Hepatocyte (in vitro differentiated cells): ENCODE measurements at regions not wholly inside any gene's neighbourhood (a gene's known extent, or its start where the extent isn't known, plus 50 kb on each side); places are given as distances from the start of the nearest gene placed in this dataset.

Experiments used
- DNase-seq: peaks from one replicate; pipeline ENCODE4 v3.0.0-alpha.2; 2016; ENCODE audit warnings: low spot score
- H2AFZ ChIP-seq: fragments of 200-600 bp; sonication (generic); 2 replicates; pipeline ENCODE4 v1.6.0; 2016; ENCODE audit warnings: antibody characterized with exemption, mild to moderate bottlenecking
- H3K27ac ChIP-seq: fragments of 200-600 bp; sonication (generic); 2 replicates; pipeline ENCODE4 v1.5.1; 2016; ENCODE audit warnings: mild to moderate bottlenecking
- H3K27me3 ChIP-seq: fragments of 200-600 bp; sonication (generic); 2 replicates; pipeline ENCODE4 v1.6.1; 2016
- H3K36me3 ChIP-seq: fragments of 200-600 bp; sonication (generic); replicated peaks from 2 replicates; pipeline ENCODE4 v1.5.1; 2016; ENCODE audit warnings: low read depth; ENCODE audit not compliant: insufficient read depth
- H3K4me1 ChIP-seq: fragments of 200-600 bp; sonication (generic); 2 replicates; pipeline ENCODE4 v1.5.1; 2016; ENCODE audit warnings: mild to moderate bottlenecking, moderate library complexity; ENCODE audit not compliant: insufficient read depth
- H3K4me2 ChIP-seq: fragments of 200-600 bp; sonication (generic); 2 replicates; pipeline ENCODE4 v1.6.0; 2016
- H3K4me3 ChIP-seq: fragments of 200-600 bp; sonication (generic); 2 replicates; pipeline ENCODE4 v1.5.1; 2016; ENCODE audit warnings: mild to moderate bottlenecking
- H3K79me2 ChIP-seq: fragments of 200-600 bp; sonication (generic); 2 replicates; pipeline ENCODE4 v1.6.0; 2017; ENCODE audit warnings: mild to moderate bottlenecking
- H3K9me2 ChIP-seq: fragments of 200-600 bp; sonication (generic); replicated peaks from 2 replicates; pipeline ENCODE4 v1.6.0; 2017; ENCODE audit warnings: mild to moderate bottlenecking; ENCODE audit not compliant: insufficient read depth
- H3K9me3 ChIP-seq: fragments of 200-600 bp; sonication (generic); 2 replicates; pipeline ENCODE4 v1.5.1; 2016; ENCODE audit warnings: low read depth, mild to moderate bottlenecking
- H4K20me1 ChIP-seq: fragments of 200-600 bp; sonication (generic); 2 replicates; pipeline ENCODE4 v1.6.0; 2016; ENCODE audit warnings: mild to moderate bottlenecking; ENCODE audit not compliant: insufficient read depth, poor library complexity, severe bottlenecking
- EZH2 ChIP-seq: fragments of 200-600 bp; sonication (generic); IDR thresholded peaks from 2 replicates; pipeline ENCODE4 v1.6.1; 2016; ENCODE audit warnings: antibody characterized with exemption, mild to moderate bottlenecking, borderline replicate concordance
- EZH2phosphoT487 ChIP-seq: fragments of 200-600 bp; sonication (generic); IDR thresholded peaks from one replicate; pipeline ENCODE4 v1.6.1; 2018; ENCODE audit warnings: antibody characterized with exemption, mild to moderate bottlenecking, low read depth, moderate library complexity; ENCODE audit not compliant: unreplicated experiment, severe bottlenecking
- WGBS: methylation state at CpG from one replicate; pipeline ENCODE4 v1.1.6; 2016; ENCODE audit warnings: low lambda C conversion rate; ENCODE audit errors: missing lambda C conversion rate; 5-methylcytosine and 5-hydroxymethylcytosine counted together
- TF ChIP-seq, protein P1 (sequence below): fragments of 200-600 bp; sonication (generic); IDR thresholded peaks from 2 replicates; pipeline ENCODE4 v1.5.1; 2016; ENCODE audit warnings: antibody characterized with exemption, mild to moderate bottlenecking; ENCODE audit not compliant: poor library complexity

DNA sequence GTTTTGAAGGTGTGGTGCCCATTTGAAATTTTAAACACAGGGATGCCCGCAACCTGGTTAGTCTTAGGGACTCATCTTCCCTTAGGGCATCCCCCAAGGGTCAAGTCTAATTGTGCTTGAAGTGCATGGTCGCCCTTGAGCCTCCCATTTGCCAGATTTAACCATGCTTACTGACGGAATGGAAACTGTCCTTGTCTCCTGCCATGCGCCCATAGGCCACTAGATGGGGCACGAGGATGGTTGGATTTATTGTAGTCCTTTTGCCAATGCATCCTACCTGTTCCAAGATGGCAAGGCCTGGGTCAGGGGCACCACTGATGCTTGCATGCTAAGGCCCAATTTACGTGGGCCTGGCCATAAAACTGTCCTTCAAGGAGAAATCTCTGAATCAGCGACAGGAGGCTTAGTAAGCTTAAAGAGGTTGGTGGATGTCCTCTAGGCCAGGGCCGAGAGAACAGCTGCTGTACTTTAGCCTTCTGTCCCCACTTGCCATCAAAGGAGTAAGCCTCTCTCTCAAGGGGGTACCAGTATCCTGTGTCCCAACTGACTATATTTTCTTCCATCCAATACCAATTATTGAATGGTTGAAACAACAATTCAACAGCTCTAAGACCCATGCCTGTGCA, 355.4 kb downstream of the OTOL1 start:
- no peaks in the 10 kb centered on the region for H3K36me3 ChIP-seq
- peak; percentile 49 for DNase-seq
- TF ChIP-seq EZH2 (no peak), EZH2phosphoT487 (no peak)
- TF ChIP-seq, protein P1, sequence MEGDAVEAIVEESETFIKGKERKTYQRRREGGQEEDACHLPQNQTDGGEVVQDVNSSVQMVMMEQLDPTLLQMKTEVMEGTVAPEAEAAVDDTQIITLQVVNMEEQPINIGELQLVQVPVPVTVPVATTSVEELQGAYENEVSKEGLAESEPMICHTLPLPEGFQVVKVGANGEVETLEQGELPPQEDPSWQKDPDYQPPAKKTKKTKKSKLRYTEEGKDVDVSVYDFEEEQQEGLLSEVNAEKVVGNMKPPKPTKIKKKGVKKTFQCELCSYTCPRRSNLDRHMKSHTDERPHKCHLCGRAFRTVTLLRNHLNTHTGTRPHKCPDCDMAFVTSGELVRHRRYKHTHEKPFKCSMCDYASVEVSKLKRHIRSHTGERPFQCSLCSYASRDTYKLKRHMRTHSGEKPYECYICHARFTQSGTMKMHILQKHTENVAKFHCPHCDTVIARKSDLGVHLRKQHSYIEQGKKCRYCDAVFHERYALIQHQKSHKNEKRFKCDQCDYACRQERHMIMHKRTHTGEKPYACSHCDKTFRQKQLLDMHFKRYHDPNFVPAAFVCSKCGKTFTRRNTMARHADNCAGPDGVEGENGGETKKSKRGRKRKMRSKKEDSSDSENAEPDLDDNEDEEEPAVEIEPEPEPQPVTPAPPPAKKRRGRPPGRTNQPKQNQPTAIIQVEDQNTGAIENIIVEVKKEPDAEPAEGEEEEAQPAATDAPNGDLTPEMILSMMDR = peak; percentile 71
- peak overlapping the region; percentile 94 for H3K27ac ChIP-seq
- no peak overlapping the region for H3K4me2 ChIP-seq
- H3K27me3 ChIP-seq = no peaks in the 10 kb centered on the region
- WGBS = 43% methylated on average over 8 of the region's 8 CpGs
- peaks cover 14% of the 10 kb centered on the region for H3K4me1 ChIP-seq
- no peaks in the 10 kb centered on the region for H3K9me3 ChIP-seq
- H2AFZ ChIP-seq = no peak overlapping the region
- no peaks in the 10 kb centered on the region for H4K20me1 ChIP-seq
- H3K4me3 ChIP-seq = no peak overlapping the region
- H3K9me2 ChIP-seq = no peaks in the 10 kb centered on the region
- no peaks in the 10 kb centered on the region for H3K79me2 ChIP-seq

DNA sequence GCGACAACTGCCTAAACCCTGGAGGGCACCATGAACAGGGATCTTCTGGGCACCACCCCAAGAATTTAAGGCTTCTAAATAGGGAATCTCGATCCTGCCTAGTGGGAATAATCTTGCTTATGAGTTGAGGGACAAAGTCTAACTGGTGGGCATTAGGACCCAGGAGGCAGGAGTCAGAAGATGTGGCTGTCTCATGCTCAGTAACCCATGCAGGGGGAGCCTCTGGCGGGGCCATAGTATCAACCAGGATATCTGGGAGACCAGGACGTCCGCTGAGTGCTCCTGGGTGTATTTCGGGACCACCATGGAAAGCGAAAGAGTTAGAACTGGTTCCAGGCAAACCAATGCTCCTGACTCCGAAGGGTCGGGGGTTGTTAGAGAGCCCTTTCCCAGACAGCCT, 356.1 kb downstream of the OTOL1 start:
- Histone ChIP-seq H2AFZ (no peak overlapping the region), H3K27me3 (no peaks in the 10 kb centered on the region), H4K20me1 (no peaks in the 10 kb centered on the region), H3K4me3 (no peak overlapping the region), H3K9me3 (no peaks in the 10 kb centered on the region), H3K36me3 (no peaks in the 10 kb centered on the region), H3K79me2 (no peaks in the 10 kb centered on the region), H3K9me2 (no peaks in the 10 kb centered on the region), H3K4me2 (no peak overlapping the region), H3K27ac (peak overlapping the region; percentile 94), H3K4me1 (peaks cover 14% of the 10 kb centered on the region)
- TF ChIP-seq EZH2 = no peak
- TF ChIP-seq, protein P1 = no peak
- no peak for TF ChIP-seq EZH2phosphoT487
- peak; percentile 7 for DNase-seq
- WGBS = 79% methylated on average over 9 of the region's 9 CpGs

DNA sequence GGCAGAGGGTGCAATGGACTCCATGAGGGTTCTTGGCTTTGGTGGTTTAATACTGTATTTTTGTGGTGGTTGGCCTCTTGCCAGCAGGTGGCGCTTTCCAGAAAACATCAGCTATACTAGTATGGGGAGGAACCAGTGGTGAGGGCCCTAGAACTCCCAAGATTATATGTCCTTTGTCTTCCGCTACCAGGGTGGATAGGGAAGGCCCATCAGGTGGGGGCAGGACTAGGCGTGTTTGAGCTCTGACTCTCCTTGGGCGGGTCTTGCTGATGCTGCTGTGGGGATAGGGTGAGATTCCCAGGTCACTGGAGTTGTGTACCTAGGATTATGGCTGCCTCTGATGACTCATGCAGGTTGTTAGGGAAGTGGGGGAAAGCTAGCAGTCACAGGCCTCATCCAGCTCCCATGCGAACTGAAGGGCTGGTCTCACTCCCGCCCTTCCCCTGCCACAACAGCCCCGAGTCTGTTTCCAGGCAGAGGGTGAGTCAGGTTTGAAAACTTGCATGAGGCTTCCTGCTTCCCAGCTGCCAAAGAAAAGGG, 357.7 kb downstream of the OTOL1 start:
- Histone ChIP-seq H3K4me2 (peak overlapping the region; percentile 52), H3K27me3 (no peaks in the 10 kb centered on the region), H3K4me3 (no peak overlapping the region), H3K36me3 (no peaks in the 10 kb centered on the region), H3K4me1 (peaks cover 14% of the 10 kb centered on the region), H3K79me2 (no peaks in the 10 kb centered on the region), H4K20me1 (no peaks in the 10 kb centered on the region), H2AFZ (peak overlapping the region; percentile 27), H3K9me3 (no peaks in the 10 kb centered on the region), H3K9me2 (no peaks in the 10 kb centered on the region), H3K27ac (peak overlapping the region; percentile 94)
- no peak for TF ChIP-seq EZH2
- TF ChIP-seq, protein P1 = peak; percentile 51
- peak; percentile 87 for DNase-seq
- WGBS = 59% methylated on average over 7 of the region's 7 CpGs

DNA sequence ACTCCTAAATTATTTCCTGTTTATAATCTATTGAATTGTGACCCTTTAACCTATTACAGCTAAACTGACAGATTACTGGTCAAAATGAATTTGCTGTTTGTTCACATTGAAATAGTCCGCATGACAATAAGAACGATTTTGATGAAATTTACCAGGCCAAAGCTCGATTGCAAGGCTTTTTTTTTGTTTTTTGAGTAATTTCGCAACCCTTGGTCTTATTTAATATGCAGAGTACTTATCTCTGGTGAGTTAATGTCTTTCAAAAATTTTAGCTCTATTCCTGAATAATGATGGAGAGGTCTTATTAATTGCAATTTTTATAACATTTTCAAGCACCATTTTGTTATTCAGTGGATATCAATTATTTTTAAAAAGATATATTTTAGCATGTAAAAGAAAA, 362.4 kb downstream of the OTOL1 start:
- no peak overlapping the region for H3K4me2 ChIP-seq
- no peak overlapping the region for H3K27ac ChIP-seq
- no peaks in the 10 kb centered on the region for H3K9me2 ChIP-seq
- no peaks in the 10 kb centered on the region for H3K9me3 ChIP-seq
- WGBS = 89% methylated on average over 4 of the region's 4 CpGs
- H3K79me2 ChIP-seq = no peaks in the 10 kb centered on the region
- TF ChIP-seq, protein P1 = no peak
- no peak for TF ChIP-seq EZH2phosphoT487
- TF ChIP-seq EZH2 = no peak
- no peaks in the 10 kb centered on the region for H4K20me1 ChIP-seq
- no peak overlapping the region for H2AFZ ChIP-seq
- peaks cover 13% of the 10 kb centered on the region for H3K4me1 ChIP-seq
- H3K36me3 ChIP-seq = no peaks in the 10 kb centered on the region
- no peaks in the 10 kb centered on the region for H3K27me3 ChIP-seq
- no peak overlapping the region for H3K4me3 ChIP-seq
- DNase-seq = no peak
